Gastroesophageal sphincter (tissue), 3 donors: ENCODE measurements at regions not wholly inside any gene's neighbourhood (a gene's known extent, or its start where the extent isn't known, plus 50 kb on each side); places are given as distances from the start of the nearest gene placed in this dataset.

Source experiments
- CTCF ChIP-seq, 4 experiments: fragments of 200-600 bp in 2 of 4; fragments of 450-650 bp in 2 of 4; sonication (generic) in 1 of 4; IDR thresholded peaks; one replicate each; pipeline ENCODE4 v1.5.1; 2017 to 2019; ENCODE audit warnings: antibody characterized with exemption in 4 of 4, mild to moderate bottlenecking in 2 of 4, moderate library complexity in 2 of 4
- EP300 ChIP-seq: sonication (generic); formaldehyde crosslinking; IDR thresholded peaks from one replicate; pipeline ENCODE4 v1.6.1; 2017; ENCODE audit warnings: antibody characterized with exemption, mild to moderate bottlenecking
- POLR2A ChIP-seq, 2 donors: fragments of 450-650 bp; IDR thresholded peaks; one replicate each; pipeline ENCODE4 v1.6.1; 2017; ENCODE audit warnings: antibody characterized with exemption in 2 of 2, mild to moderate bottlenecking in 2 of 2, moderate library complexity in 1 of 2
- POLR2AphosphoS5 ChIP-seq: sonication (generic); formaldehyde crosslinking; IDR thresholded peaks from one replicate; pipeline ENCODE4 v1.6.1; 2017; ENCODE audit warnings: antibody characterized with exemption

GRCh38 chr12:47410383-47410782 is 295.4 kb downstream of the RPAP3 start:
- TF ChIP-seq EP300 = no peak
- no peak for TF ChIP-seq CTCF (IDR thresholded peaks at IDR 0.05)
- TF ChIP-seq POLR2AphosphoS5 = no peak
- TF ChIP-seq POLR2A (IDR thresholded peaks at IDR 0.05) = no peak
